GM10266 (cell line): ENCODE measurements at regions not wholly inside any gene's neighbourhood (a gene's known extent, or its start where the extent isn't known, plus 50 kb on each side); places are given as distances from the start of the nearest gene placed in this dataset.

Experiments used
- DNase-seq: peaks from one replicate; pipeline ENCODE4 v3.0.0; 2012; ENCODE audit errors: extremely low spot score
- CTCF ChIP-seq: IDR thresholded peaks from 2 replicates; pipeline ENCODE4 v1.5.1; 2012; ENCODE audit warnings: mild to moderate bottlenecking, low read depth; ENCODE audit not compliant: control insufficient read depth, insufficient read depth; ENCODE audit errors: missing control alignments

DNA sequence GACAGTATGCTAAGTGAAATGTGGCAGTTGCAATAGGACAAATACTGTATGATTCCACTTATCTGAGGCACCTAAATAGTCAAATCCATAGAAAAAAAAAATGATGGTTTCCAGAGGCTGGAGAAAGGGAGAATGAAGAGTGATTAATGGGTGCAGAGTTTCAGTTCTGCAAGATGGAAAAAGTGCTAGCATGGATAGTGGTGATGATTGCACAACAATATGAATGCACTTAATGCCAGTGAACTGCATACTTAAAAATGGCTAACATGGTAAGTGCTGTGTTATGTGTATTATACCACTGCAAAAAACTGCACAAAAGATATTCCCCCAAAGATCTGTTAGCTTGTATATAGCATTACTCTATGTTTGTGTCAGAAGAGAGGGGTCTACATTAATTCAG is 185.4 kb downstream of the INHBB start:
- no peak for TF ChIP-seq CTCF
- DNase-seq, result no peak

- TF ChIP-seq CTCF, result no peak
- no peak for DNase-seq
These were observed 186.1 kb downstream of the INHBB start for GRCh38 chr2:120531863-120532600.

DNA sequence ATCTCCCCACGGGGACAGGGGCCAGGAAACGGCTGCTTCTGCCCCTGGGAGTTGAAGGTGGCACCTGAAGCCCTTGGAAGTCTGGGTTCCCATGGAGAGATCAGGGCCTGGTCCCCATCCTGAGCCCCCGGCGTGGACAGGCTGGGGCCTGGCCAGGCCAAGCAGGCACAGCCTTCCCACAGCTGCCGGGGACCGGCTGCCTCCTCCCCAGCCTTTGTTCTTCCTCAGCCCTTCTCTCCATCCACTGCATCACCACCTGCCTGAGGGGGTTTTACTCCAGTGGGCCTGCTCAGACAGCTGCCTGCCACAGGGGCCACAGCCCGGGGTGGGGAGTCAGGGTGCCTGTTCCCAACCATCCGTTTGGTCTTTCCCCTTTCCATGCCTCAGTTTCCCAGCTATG is 187.7 kb downstream of the INHBB start:
- DNase-seq, result no peak
- no peak for TF ChIP-seq CTCF

GRCh38 chr2:120534457-120534856 is 188.5 kb downstream of the INHBB start:
- TF ChIP-seq CTCF, result no peak
- DNase-seq, result no peak

- TF ChIP-seq CTCF, result no peak
- DNase-seq, result no peak
These were observed 189.1 kb downstream of the INHBB start for GRCh38 chr2:120535081-120535480.

GRCh38 chr2:120536141-120536540 is 190.2 kb downstream of the INHBB start:
- DNase-seq, result no peak
- TF ChIP-seq CTCF, result no peak

DNA sequence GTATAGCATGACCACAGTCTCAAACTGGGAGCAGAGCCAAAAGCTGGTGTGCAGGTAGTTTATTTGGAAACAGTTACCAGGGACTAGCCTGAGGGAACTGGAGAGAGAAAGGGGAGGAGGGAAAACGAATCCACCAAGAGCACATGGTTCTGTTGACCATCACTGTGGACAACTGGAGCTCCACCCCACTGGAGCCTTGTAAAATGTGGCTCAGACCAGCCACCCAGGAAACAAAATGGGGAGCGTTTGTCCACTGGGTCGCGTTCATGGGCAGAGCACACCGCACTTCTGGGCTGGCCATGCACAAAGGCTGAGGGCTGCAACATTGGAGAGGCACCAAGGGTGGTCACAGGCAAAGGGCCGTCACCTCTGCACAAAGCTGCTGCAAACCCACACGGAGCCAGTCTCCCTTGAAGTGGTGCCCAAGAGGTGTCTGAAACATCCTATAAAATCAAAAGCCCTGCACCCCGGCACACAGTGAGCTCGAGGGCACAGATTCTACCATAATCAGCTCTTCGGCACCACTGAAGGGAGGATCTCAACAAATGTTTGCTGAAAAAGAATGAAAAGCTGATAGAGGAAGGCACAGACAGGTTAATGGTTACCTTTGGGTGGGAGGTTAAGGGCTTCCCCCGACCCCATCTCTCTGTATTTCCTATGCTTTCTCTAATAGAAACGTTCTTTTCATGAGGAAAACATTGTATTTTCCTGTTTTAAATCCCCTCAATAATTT is 192.9 kb downstream of the INHBB start:
- no peak for DNase-seq
- no peak for TF ChIP-seq CTCF
